WTC11 (cell line): ENCODE measurements at regions not wholly inside any gene's neighbourhood (a gene's known extent, or its start where the extent isn't known, plus 50 kb on each side); places are given as distances from the start of the nearest gene placed in this dataset.

ENCODE experiments used
- CREB1 ChIP-seq: sonication (generic); formaldehyde crosslinking; IDR thresholded peaks from 2 replicates; pipeline ENCODE4 v1.8.0; 2023; ENCODE audit warnings: mild to moderate bottlenecking, missing genetic modification reagents
- E2F4 ChIP-seq: sonication (generic); formaldehyde crosslinking; IDR thresholded peaks from 2 replicates; pipeline ENCODE4 v1.8.1; 2022; ENCODE audit warnings: low read depth, mild to moderate bottlenecking, moderate library complexity, missing genetic modification reagents, borderline replicate concordance
- FOXJ3 ChIP-seq: sonication (generic); formaldehyde crosslinking; IDR thresholded peaks from 2 replicates; pipeline ENCODE4 v1.9.0; 2021; ENCODE audit warnings: missing genetic modification reagents, mild to moderate bottlenecking, borderline replicate concordance
- NR1H2 ChIP-seq: sonication (generic); formaldehyde crosslinking; IDR thresholded peaks from 2 replicates; pipeline ENCODE4 v1.9.0; 2021; ENCODE audit warnings: mild to moderate bottlenecking, moderate library complexity, missing genetic modification reagents
- SP1 ChIP-seq: sonication (generic); formaldehyde crosslinking; conservative IDR thresholded peaks from 2 replicates; pipeline ENCODE4 v1.8.1; 2022; ENCODE audit warnings: missing genetic modification reagents
- STAT6 ChIP-seq: sonication (generic); formaldehyde crosslinking; conservative IDR thresholded peaks from 2 replicates; pipeline ENCODE4 v1.8.1; 2023; ENCODE audit warnings: mild to moderate bottlenecking, low read depth, missing genetic modification reagents, moderate library complexity
- TCF7 ChIP-seq: sonication (generic); formaldehyde crosslinking; IDR thresholded peaks from 2 replicates; pipeline ENCODE4 v1.8.0; 2022; ENCODE audit warnings: mild to moderate bottlenecking, low read depth, missing genetic modification reagents, moderate library complexity
- TF ChIP-seq, protein P1 (sequence below): fragments of 200-600 bp; IDR thresholded peaks from 2 replicates; pipeline ENCODE4 v1.8.0; 2022; ENCODE audit warnings: antibody characterized with exemption
- TF ChIP-seq, protein P2 (sequence below): sonication (generic); formaldehyde crosslinking; IDR thresholded peaks from 2 replicates; pipeline ENCODE4 v1.8.0; 2022; ENCODE audit warnings: mild to moderate bottlenecking, missing genetic modification reagents
- TF ChIP-seq, protein P3 (sequence below): sonication (generic); formaldehyde crosslinking; IDR thresholded peaks from 2 replicates; pipeline ENCODE4 v1.8.1; 2023; ENCODE audit warnings: mild to moderate bottlenecking, missing genetic modification reagents, moderate library complexity
- TF ChIP-seq, protein P4 (sequence below): sonication (generic); formaldehyde crosslinking; IDR thresholded peaks from 2 replicates; pipeline ENCODE4 v1.8.0; 2022; ENCODE audit warnings: mild to moderate bottlenecking, missing genetic modification reagents

DNA sequence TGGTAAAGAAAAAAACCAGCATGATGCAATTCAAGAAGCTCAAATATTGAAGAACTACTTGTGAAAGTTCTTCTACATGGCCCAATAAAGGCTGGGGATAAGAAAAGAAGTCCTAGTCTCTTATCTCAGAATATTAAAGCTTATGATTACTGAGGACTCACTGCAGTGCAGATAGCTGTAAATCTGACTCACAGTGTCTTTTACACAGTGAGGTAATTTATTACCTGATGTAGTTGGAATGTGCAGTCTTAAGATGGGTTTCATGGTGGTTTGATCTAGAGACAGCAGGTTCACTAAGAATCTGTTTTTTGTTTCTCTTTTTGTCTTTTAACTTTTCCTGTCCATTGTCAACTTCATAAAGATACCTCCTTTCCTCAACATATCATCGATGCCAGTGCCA, 484.0 kb upstream of the MAP2 start:
- TF ChIP-seq E2F4 (CRISPR knock-in tag) (no peak), NR1H2 (CRISPR knock-in tag) (no peak), CREB1 (CRISPR knock-in tag) (no peak), STAT6 (CRISPR knock-in tag) (no peak), SP1 (CRISPR knock-in tag) (no peak), TCF7 (CRISPR knock-in tag) (no peak), FOXJ3 (no peak)
- TF ChIP-seq, protein P1, sequence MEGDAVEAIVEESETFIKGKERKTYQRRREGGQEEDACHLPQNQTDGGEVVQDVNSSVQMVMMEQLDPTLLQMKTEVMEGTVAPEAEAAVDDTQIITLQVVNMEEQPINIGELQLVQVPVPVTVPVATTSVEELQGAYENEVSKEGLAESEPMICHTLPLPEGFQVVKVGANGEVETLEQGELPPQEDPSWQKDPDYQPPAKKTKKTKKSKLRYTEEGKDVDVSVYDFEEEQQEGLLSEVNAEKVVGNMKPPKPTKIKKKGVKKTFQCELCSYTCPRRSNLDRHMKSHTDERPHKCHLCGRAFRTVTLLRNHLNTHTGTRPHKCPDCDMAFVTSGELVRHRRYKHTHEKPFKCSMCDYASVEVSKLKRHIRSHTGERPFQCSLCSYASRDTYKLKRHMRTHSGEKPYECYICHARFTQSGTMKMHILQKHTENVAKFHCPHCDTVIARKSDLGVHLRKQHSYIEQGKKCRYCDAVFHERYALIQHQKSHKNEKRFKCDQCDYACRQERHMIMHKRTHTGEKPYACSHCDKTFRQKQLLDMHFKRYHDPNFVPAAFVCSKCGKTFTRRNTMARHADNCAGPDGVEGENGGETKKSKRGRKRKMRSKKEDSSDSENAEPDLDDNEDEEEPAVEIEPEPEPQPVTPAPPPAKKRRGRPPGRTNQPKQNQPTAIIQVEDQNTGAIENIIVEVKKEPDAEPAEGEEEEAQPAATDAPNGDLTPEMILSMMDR, result no peak
- TF ChIP-seq, protein P2, sequence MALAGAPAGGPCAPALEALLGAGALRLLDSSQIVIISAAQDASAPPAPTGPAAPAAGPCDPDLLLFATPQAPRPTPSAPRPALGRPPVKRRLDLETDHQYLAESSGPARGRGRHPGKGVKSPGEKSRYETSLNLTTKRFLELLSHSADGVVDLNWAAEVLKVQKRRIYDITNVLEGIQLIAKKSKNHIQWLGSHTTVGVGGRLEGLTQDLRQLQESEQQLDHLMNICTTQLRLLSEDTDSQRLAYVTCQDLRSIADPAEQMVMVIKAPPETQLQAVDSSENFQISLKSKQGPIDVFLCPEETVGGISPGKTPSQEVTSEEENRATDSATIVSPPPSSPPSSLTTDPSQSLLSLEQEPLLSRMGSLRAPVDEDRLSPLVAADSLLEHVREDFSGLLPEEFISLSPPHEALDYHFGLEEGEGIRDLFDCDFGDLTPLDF (CRISPR knock-in tag), result no peak
- TF ChIP-seq, protein P3, sequence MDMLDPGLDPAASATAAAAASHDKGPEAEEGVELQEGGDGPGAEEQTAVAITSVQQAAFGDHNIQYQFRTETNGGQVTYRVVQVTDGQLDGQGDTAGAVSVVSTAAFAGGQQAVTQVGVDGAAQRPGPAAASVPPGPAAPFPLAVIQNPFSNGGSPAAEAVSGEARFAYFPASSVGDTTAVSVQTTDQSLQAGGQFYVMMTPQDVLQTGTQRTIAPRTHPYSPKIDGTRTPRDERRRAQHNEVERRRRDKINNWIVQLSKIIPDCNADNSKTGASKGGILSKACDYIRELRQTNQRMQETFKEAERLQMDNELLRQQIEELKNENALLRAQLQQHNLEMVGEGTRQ (CRISPR knock-in tag), result no peak
- TF ChIP-seq, protein P4, sequence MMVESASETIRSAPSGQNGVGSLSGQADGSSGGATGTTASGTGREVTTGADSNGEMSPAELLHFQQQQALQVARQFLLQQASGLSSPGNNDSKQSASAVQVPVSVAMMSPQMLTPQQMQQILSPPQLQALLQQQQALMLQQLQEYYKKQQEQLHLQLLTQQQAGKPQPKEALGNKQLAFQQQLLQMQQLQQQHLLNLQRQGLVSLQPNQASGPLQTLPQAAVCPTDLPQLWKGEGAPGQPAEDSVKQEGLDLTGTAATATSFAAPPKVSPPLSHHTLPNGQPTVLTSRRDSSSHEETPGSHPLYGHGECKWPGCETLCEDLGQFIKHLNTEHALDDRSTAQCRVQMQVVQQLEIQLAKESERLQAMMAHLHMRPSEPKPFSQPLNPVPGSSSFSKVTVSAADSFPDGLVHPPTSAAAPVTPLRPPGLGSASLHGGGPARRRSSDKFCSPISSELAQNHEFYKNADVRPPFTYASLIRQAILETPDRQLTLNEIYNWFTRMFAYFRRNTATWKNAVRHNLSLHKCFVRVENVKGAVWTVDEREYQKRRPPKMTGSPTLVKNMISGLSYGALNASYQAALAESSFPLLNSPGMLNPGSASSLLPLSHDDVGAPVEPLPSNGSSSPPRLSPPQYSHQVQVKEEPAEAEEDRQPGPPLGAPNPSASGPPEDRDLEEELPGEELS (CRISPR knock-in tag), result no peak
